Liver (tissue), 8 donors: ENCODE measurements at regions not wholly inside any gene's neighbourhood (a gene's known extent, or its start where the extent isn't known, plus 50 kb on each side); places are given as distances from the start of the nearest gene placed in this dataset.

Experiments used
- DNase-seq: peaks from one replicate; pipeline ENCODE4 v3.0.0-alpha.2; 2017; ENCODE audit warnings: low spot score
- H3K27ac ChIP-seq, 2 donors: one replicate each; pipeline ENCODE4 v1.7.0; 2013; ENCODE audit warnings: inconsistent platforms in 2 of 2, low read length in 2 of 2, control low read depth in 1 of 2, low read depth in 1 of 2, mild to moderate bottlenecking in 1 of 2
- H3K27me3 ChIP-seq, 4 donors: one replicate each; pipeline versions ENCODE4 v1.6.1 to v1.7.0; 2013; ENCODE audit warnings: low read length in 3 of 4, inconsistent platforms in 1 of 4, mild to moderate bottlenecking in 1 of 4, moderate library complexity in 1 of 4; ENCODE audit not compliant: control insufficient read depth in 4 of 4, insufficient read depth in 4 of 4
- H3K36me3 ChIP-seq, 4 donors: one replicate each; pipeline versions ENCODE4 v1.6.1 to v1.7.0; 2013; ENCODE audit warnings: low read length in 3 of 4, mild to moderate bottlenecking in 3 of 4, low read depth in 1 of 4, moderate library complexity in 1 of 4; ENCODE audit not compliant: control insufficient read depth in 4 of 4, insufficient read depth in 3 of 4
- H3K4me1 ChIP-seq, 4 donors: one replicate each; pipeline versions ENCODE4 v1.6.1 to v1.7.0; 2013; ENCODE audit warnings: low read length in 3 of 4, mild to moderate bottlenecking in 3 of 4, moderate library complexity in 1 of 4; ENCODE audit not compliant: control insufficient read depth in 4 of 4, insufficient read depth in 4 of 4
- H3K4me3 ChIP-seq, 3 donors: one replicate each; pipeline versions ENCODE4 v1.6.1 to v1.7.0; 2013; ENCODE audit warnings: low read length in 3 of 3, control low read depth in 1 of 3, low read depth in 1 of 3, mild to moderate bottlenecking in 1 of 3
- H3K9ac ChIP-seq, 2 donors: one replicate each; pipeline ENCODE4 v1.7.0; 2013; ENCODE audit warnings: low read length in 2 of 2, mild to moderate bottlenecking in 2 of 2, moderate library complexity in 2 of 2, control low read depth in 1 of 2, low read depth in 1 of 2
- H3K9me3 ChIP-seq, 4 donors: one replicate each; pipeline versions ENCODE4 v1.6.1 to v1.7.0; 2013; ENCODE audit warnings: low read length in 3 of 4; ENCODE audit not compliant: control insufficient read depth in 4 of 4
- EGR1 ChIP-seq, 2 donors: IDR thresholded peaks; 2 replicates each; pipeline ENCODE4 v1.6.1; 2016 to 2018; ENCODE audit warnings: antibody characterized with exemption in 2 of 2, low read depth in 2 of 2
- FOXA1 ChIP-seq: IDR thresholded peaks from 2 replicates; pipeline ENCODE4 v1.6.1; 2016; ENCODE audit warnings: antibody characterized with exemption
- FOXA2 ChIP-seq: IDR thresholded peaks from 2 replicates; pipeline ENCODE4 v1.6.1; 2016; ENCODE audit warnings: antibody characterized with exemption
- GABPA ChIP-seq, 2 donors: IDR thresholded peaks in 1 of 2; conservative IDR thresholded peaks in 1 of 2; 2 replicates each; pipeline ENCODE4 v1.6.1; 2016; ENCODE audit warnings: antibody characterized with exemption in 2 of 2, mild to moderate bottlenecking in 1 of 2, moderate library complexity in 1 of 2
- HNF4A ChIP-seq, 2 donors: conservative IDR thresholded peaks; 2 replicates each; pipeline ENCODE4 v1.6.1; 2016; ENCODE audit warnings: antibody characterized with exemption in 2 of 2, mild to moderate bottlenecking in 2 of 2
- HNF4G ChIP-seq: IDR thresholded peaks from 2 replicates; pipeline ENCODE4 v1.6.1; 2016; ENCODE audit warnings: antibody characterized with exemption
- JUND ChIP-seq, 2 donors: IDR thresholded peaks; 2 replicates each; pipeline ENCODE4 v1.6.1; 2016; ENCODE audit warnings: antibody characterized with exemption in 2 of 2
- NR2F2 ChIP-seq: IDR thresholded peaks from 2 replicates; pipeline ENCODE4 v1.6.1; 2016; ENCODE audit warnings: antibody characterized with exemption
- RAD21 ChIP-seq, 2 donors: IDR thresholded peaks; 2 replicates each; pipeline ENCODE4 v1.6.1; 2016; ENCODE audit warnings: antibody characterized with exemption in 2 of 2, mild to moderate bottlenecking in 2 of 2
- RXRA ChIP-seq, 2 donors: IDR thresholded peaks; 2 replicates each; pipeline ENCODE4 v1.6.1; 2017 to 2018; ENCODE audit warnings: antibody characterized with exemption in 2 of 2, mild to moderate bottlenecking in 1 of 2
- SP1 ChIP-seq: IDR thresholded peaks from 2 replicates; pipeline ENCODE4 v1.6.1; 2018; ENCODE audit warnings: antibody characterized with exemption, mild to moderate bottlenecking
- TAF1 ChIP-seq: conservative IDR thresholded peaks from 2 replicates; pipeline ENCODE4 v1.6.1; 2016; ENCODE audit warnings: antibody characterized with exemption, mild to moderate bottlenecking
- YY1 ChIP-seq: IDR thresholded peaks from 2 replicates; pipeline ENCODE4 v1.6.1; 2016; ENCODE audit warnings: antibody characterized with exemption, mild to moderate bottlenecking
- WGBS: extraction: QIAGEN DNeasy Blood & Tissue Kit; methylation state at CpG from one replicate; pipeline ENCODE4 v1.1.7; 2013; 5-methylcytosine and 5-hydroxymethylcytosine counted together
- TF ChIP-seq, protein P1 (sequence below): IDR thresholded peaks from 2 replicates; pipeline ENCODE4 v1.6.1; 2016; ENCODE audit warnings: antibody characterized with exemption, mild to moderate bottlenecking
- TF ChIP-seq, protein P2 (sequence below): IDR thresholded peaks from 2 replicates; pipeline ENCODE4 v1.6.1; 2016; ENCODE audit warnings: antibody characterized with exemption
- TF ChIP-seq, protein P3 (sequence below): IDR thresholded peaks from 2 replicates; pipeline ENCODE4 v1.6.1; 2016; ENCODE audit warnings: antibody characterized with exemption
- TF ChIP-seq, protein P4 (sequence below): fragments of 150-350 bp; IDR thresholded peaks from 2 replicates; pipeline ENCODE4 v1.5.1; 2017; ENCODE audit warnings: improper control_type of control experiment, low read depth, low read length; ENCODE audit not compliant: missing input control
- TF ChIP-seq, protein P5 (sequence below): IDR thresholded peaks from 2 replicates; pipeline ENCODE4 v1.6.1; 2016; ENCODE audit warnings: antibody characterized with exemption
- donor health status: healthy.
- donor health status: healthy.
- donor health status: healthy.
- donor health status: healthy.
- donor health status: healthy.

DNA sequence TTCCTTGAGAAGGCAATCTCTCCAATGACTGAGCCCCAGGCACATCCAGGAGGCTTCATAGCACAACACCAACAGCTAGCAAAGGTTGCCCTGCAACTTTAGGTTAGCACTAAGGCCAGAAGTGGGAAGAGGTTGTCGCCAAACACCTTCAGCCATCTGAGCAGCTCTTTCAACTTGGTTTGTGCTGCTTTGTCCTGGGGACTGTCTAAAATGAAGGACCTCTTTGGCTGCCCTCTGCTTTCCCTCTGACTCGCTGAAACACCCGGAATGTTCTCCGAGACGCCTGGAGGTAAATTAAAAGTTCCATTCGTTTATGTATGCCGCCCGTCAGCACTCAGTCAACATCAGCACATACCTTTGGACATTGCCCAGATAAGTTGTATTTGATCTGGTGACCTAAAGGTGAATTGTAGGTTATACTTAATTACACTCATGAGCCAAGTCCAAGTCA is 121.2 kb upstream of the NR2F2 start:
- Histone ChIP-seq H3K9me3 (no peaks in the 10 kb centered on the region), H3K4me1 (peaks cover 0 to 23% (median 9%) of the 10 kb centered on the region in 4 donors), H3K27me3 (no peaks in the 10 kb centered on the region), H3K36me3 (no peaks in the 10 kb centered on the region), H3K9ac (peak overlapping the region in 1 of 2 donors; percentile 36), H3K4me3 (peak overlapping the region; percentile 6 to 35 (median 28)), H3K27ac (peak overlapping the region in 1 of 2 donors; percentile 36)
- peak; percentile 34 for DNase-seq
- TF ChIP-seq, protein P1, sequence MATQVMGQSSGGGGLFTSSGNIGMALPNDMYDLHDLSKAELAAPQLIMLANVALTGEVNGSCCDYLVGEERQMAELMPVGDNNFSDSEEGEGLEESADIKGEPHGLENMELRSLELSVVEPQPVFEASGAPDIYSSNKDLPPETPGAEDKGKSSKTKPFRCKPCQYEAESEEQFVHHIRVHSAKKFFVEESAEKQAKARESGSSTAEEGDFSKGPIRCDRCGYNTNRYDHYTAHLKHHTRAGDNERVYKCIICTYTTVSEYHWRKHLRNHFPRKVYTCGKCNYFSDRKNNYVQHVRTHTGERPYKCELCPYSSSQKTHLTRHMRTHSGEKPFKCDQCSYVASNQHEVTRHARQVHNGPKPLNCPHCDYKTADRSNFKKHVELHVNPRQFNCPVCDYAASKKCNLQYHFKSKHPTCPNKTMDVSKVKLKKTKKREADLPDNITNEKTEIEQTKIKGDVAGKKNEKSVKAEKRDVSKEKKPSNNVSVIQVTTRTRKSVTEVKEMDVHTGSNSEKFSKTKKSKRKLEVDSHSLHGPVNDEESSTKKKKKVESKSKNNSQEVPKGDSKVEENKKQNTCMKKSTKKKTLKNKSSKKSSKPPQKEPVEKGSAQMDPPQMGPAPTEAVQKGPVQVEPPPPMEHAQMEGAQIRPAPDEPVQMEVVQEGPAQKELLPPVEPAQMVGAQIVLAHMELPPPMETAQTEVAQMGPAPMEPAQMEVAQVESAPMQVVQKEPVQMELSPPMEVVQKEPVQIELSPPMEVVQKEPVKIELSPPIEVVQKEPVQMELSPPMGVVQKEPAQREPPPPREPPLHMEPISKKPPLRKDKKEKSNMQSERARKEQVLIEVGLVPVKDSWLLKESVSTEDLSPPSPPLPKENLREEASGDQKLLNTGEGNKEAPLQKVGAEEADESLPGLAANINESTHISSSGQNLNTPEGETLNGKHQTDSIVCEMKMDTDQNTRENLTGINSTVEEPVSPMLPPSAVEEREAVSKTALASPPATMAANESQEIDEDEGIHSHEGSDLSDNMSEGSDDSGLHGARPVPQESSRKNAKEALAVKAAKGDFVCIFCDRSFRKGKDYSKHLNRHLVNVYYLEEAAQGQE: peak; percentile 36
- no peak for TF ChIP-seq EGR1 (IDR thresholded peaks at IDR 0.05; ENCODE audit: low read depth in 2 of 2)
- TF ChIP-seq NR2F2: peak; percentile 70
- TF ChIP-seq, protein P2, sequence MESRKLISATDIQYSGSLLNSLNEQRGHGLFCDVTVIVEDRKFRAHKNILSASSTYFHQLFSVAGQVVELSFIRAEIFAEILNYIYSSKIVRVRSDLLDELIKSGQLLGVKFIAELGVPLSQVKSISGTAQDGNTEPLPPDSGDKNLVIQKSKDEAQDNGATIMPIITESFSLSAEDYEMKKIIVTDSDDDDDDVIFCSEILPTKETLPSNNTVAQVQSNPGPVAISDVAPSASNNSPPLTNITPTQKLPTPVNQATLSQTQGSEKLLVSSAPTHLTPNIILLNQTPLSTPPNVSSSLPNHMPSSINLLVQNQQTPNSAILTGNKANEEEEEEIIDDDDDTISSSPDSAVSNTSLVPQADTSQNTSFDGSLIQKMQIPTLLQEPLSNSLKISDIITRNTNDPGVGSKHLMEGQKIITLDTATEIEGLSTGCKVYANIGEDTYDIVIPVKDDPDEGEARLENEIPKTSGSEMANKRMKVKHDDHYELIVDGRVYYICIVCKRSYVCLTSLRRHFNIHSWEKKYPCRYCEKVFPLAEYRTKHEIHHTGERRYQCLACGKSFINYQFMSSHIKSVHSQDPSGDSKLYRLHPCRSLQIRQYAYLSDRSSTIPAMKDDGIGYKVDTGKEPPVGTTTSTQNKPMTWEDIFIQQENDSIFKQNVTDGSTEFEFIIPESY: no peak
- peak; percentile 75 for TF ChIP-seq FOXA2
- TF ChIP-seq HNF4G: peak; percentile 29
- TF ChIP-seq RXRA (IDR thresholded peaks at IDR 0.05): peak; percentile 63 to 79
- peak; percentile 49 for TF ChIP-seq FOXA1
- peak; percentile 88 to 91 for TF ChIP-seq HNF4A (conservative IDR thresholded peaks at IDR 0.05)
- TF ChIP-seq, protein P3, sequence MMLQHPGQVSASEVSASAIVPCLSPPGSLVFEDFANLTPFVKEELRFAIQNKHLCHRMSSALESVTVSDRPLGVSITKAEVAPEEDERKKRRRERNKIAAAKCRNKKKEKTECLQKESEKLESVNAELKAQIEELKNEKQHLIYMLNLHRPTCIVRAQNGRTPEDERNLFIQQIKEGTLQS: no peak
- no peak for TF ChIP-seq TAF1
- peak; percentile 67 for TF ChIP-seq SP1
- TF ChIP-seq RAD21 (IDR thresholded peaks at IDR 0.05): peak; percentile 23 to 47
- TF ChIP-seq, protein P4, sequence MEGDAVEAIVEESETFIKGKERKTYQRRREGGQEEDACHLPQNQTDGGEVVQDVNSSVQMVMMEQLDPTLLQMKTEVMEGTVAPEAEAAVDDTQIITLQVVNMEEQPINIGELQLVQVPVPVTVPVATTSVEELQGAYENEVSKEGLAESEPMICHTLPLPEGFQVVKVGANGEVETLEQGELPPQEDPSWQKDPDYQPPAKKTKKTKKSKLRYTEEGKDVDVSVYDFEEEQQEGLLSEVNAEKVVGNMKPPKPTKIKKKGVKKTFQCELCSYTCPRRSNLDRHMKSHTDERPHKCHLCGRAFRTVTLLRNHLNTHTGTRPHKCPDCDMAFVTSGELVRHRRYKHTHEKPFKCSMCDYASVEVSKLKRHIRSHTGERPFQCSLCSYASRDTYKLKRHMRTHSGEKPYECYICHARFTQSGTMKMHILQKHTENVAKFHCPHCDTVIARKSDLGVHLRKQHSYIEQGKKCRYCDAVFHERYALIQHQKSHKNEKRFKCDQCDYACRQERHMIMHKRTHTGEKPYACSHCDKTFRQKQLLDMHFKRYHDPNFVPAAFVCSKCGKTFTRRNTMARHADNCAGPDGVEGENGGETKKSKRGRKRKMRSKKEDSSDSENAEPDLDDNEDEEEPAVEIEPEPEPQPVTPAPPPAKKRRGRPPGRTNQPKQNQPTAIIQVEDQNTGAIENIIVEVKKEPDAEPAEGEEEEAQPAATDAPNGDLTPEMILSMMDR: no peak
- peak in 1 of 2 donors; percentile 42 for TF ChIP-seq JUND (IDR thresholded peaks at IDR 0.05)
- TF ChIP-seq, protein P5, sequence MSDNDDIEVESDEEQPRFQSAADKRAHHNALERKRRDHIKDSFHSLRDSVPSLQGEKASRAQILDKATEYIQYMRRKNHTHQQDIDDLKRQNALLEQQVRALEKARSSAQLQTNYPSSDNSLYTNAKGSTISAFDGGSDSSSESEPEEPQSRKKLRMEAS: no peak
- TF ChIP-seq YY1: peak; percentile 77
- TF ChIP-seq GABPA (IDR thresholded peaks at IDR 0.05 in 1 of 2, conservative IDR thresholded peaks at IDR 0.05 in 1 of 2): no peak
- WGBS: 32% methylated on average over 8 of the region's 8 CpGs
